Heart left ventricle (tissue), 16 donors: ENCODE measurements at regions not wholly inside any gene's neighbourhood (a gene's known extent, or its start where the extent isn't known, plus 50 kb on each side); places are given as distances from the start of the nearest gene placed in this dataset.

Experiments used
- ATAC-seq, 4 donors: fragments of 200-7000 bp; cut with Tn5 transposase; one replicate each; pipeline ENCODE4 v1.9.1; 2020 to 2022; ENCODE audit warnings: moderate library complexity in 4 of 4, mild to moderate bottlenecking in 3 of 4, moderate number of reproducible peaks in 1 of 4
- DNase-seq, 5 donors: peaks; one replicate each; pipeline ENCODE4 v3.0.0-alpha.2; 2020
- H3K27ac ChIP-seq, 12 donors: fragments of 200-600 bp; sonication (generic) in 4 of 12; one replicate each; pipeline versions ENCODE4 v1.5.0 to v1.8.0; 2016 to 2022; ENCODE audit warnings: mild to moderate bottlenecking in 2 of 12
- H3K27me3 ChIP-seq, 9 donors: fragments of 200-600 bp; sonication (generic) in 2 of 9; one replicate each; pipeline versions ENCODE4 v1.5.1 to v1.8.0; 2016 to 2022; ENCODE audit warnings: mild to moderate bottlenecking in 3 of 9
- H3K36me3 ChIP-seq, 9 donors: fragments of 200-600 bp; sonication (generic) in 2 of 9; one replicate each; pipeline versions ENCODE4 v1.5.0 to v1.8.0; 2018 to 2022; ENCODE audit warnings: mild to moderate bottlenecking in 2 of 9
- H3K4me1 ChIP-seq, 12 donors: fragments of 200-600 bp; sonication (generic) in 4 of 12; one replicate each; pipeline versions ENCODE4 v1.5.0 to v1.8.0; 2016 to 2022; ENCODE audit warnings: mild to moderate bottlenecking in 3 of 12
- H3K4me3 ChIP-seq, 12 donors: fragments of 200-600 bp; sonication (generic) in 4 of 12; one replicate each; pipeline versions ENCODE4 v1.5.0 to v1.8.0; 2017 to 2022; ENCODE audit warnings: mild to moderate bottlenecking in 9 of 12, moderate library complexity in 4 of 12
- H3K9me3 ChIP-seq, 12 donors: fragments of 200-600 bp; sonication (generic) in 4 of 12; one replicate each; pipeline versions ENCODE4 v1.5.0 to v1.8.0; 2016 to 2022; ENCODE audit warnings: mild to moderate bottlenecking in 1 of 12
- POLR2A ChIP-seq, 2 donors: fragments of 450-650 bp; IDR thresholded peaks; one replicate each; pipeline ENCODE4 v1.6.1; 2017; ENCODE audit warnings: antibody characterized with exemption in 2 of 2, mild to moderate bottlenecking in 2 of 2, moderate library complexity in 2 of 2
- WGBS, 4 donors: extraction: QIAGEN DNeasy Blood & Tissue Kit in 2 of 4; methylation state at CpG; one replicate each; pipeline versions ENCODE4 v1.1.5 to v1.1.7; 2013 to 2018; 5-methylcytosine and 5-hydroxymethylcytosine counted together
- intact Hi-C, 10 donors: fragments of 100-400 bp; cut with DNase I; formaldehyde crosslinking; loops; one replicate each; pipeline versions ENCODE4 v1.11.1 to v1.14.2; 2022
- TF ChIP-seq, protein P1 (sequence below), 12 donors: fragments of 200-600 bp; sonication (generic) in 4 of 12; IDR thresholded peaks; one replicate each; pipeline versions ENCODE4 v1.5.0 to v1.8.0; 2018 to 2022; ENCODE audit warnings: antibody characterized with exemption in 12 of 12, mild to moderate bottlenecking in 5 of 12
- donor health status: ischemic (EF 13 %, LVEDD 7.1; RV severe dilation, severe dysfunction).
- donor health status: healthy with polysubstance abuse.
- donor health status: DM: no; HTN: yes; CAD: no.
- donor health status: DM: no; HTN: no; CAD: no.
- donor health status: ischemic (EF 25% LVEDD 6.9; RV normal size, moderate dysfunction).
- donor health status: ischemic (EF 25% LVEDD 5.7; RV mildly dilated, moderate dysfunction).
- donor health status: healthy.
- donor health status: DM: yes; HTN: yes; CAD: no.
- donor health status: ischemic (EF 35%, LVEDD 5.7; RV mildly dilated, moderate dysfunction).
- donor health status: nonischemic (EF 11% LVEDD 7.7; RV severe dilation, severe dysfunction).
- donor health status: DM: yes; HTN: yes; CAD: no.
- donor health status: PGD.
- donor health status: ischemic (EF 29% LVEDD 5.4; RV normal size, mild dysfunction).
- donor health status: nonischemic (EF 23%, LVEDD 6.1; RV moderate dilation, normal function).

DNA sequence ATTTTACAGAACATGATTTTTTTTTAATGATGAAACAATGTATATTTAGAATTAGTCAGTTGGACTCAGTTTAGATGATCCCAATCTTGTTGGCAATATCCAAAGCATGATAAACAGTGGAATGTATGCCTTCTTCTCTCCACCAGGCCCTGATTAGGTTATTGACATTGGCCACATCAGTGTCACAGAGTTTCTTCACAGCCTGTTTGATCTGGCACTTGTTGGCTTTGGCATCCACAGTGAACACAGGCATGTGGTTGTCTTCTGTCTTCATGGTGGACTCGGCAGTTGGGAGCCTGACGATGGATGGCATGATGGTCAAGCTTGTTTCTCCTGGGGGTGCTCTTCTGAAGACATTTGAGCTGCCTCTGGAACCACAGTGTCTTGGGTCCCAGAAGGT is 317.5 kb downstream of the PMP22 start:
- 83 to 96% (median 91%) methylated on average over 1 to 2 of the region's 2 CpGs for WGBS, 4 donors
- H3K27me3 ChIP-seq, result no peaks in the 10 kb centered on the region
- no peak overlapping the region for H3K27ac ChIP-seq
- H3K36me3 ChIP-seq, result no peaks in the 10 kb centered on the region
- intact Hi-C loops, result no loop called here
- DNase-seq (no peak), ATAC-seq (no peak)
- no peak for TF ChIP-seq POLR2A (IDR thresholded peaks at IDR 0.05)
- TF ChIP-seq, protein P1, sequence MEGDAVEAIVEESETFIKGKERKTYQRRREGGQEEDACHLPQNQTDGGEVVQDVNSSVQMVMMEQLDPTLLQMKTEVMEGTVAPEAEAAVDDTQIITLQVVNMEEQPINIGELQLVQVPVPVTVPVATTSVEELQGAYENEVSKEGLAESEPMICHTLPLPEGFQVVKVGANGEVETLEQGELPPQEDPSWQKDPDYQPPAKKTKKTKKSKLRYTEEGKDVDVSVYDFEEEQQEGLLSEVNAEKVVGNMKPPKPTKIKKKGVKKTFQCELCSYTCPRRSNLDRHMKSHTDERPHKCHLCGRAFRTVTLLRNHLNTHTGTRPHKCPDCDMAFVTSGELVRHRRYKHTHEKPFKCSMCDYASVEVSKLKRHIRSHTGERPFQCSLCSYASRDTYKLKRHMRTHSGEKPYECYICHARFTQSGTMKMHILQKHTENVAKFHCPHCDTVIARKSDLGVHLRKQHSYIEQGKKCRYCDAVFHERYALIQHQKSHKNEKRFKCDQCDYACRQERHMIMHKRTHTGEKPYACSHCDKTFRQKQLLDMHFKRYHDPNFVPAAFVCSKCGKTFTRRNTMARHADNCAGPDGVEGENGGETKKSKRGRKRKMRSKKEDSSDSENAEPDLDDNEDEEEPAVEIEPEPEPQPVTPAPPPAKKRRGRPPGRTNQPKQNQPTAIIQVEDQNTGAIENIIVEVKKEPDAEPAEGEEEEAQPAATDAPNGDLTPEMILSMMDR (IDR thresholded peaks at IDR 0.05), result no peak
- H3K4me3 ChIP-seq, result no peak overlapping the region
- no peaks in the 10 kb centered on the region for H3K9me3 ChIP-seq
- no peaks in the 10 kb centered on the region for H3K4me1 ChIP-seq

DNA sequence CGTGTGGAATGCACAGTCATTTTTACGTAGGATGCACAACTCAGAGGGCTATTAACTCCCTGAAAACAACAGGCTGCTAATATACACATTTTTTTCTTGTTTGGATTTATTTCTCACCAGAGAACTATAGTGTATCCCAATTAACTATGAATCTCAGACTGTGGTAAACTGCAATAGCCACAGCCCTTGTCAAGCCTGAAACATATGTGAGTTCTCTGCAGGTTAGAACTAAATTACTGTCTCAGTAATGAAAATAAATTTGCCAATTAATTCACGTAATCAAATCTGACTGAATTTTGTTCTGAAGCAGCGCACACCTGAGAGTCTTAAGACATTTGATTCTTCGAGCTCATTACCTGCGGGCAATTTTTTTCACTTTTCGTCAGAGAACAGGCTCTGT is 318.6 kb downstream of the PMP22 start:
- H3K9me3 ChIP-seq, result no peaks in the 10 kb centered on the region
- DNase-seq, result no peak
- WGBS, 4 donors, result 81 to 88% (median 85%) methylated on average over 7 of the region's 7 CpGs
- TF ChIP-seq, protein P1 (IDR thresholded peaks at IDR 0.05), result no peak
- no peak for TF ChIP-seq POLR2A (IDR thresholded peaks at IDR 0.05)
- H3K4me1 ChIP-seq, result no peaks in the 10 kb centered on the region
- intact Hi-C loops, result no loop called here
- ATAC-seq, result no peak
- no peaks in the 10 kb centered on the region for H3K36me3 ChIP-seq
- no peaks in the 10 kb centered on the region for H3K27me3 ChIP-seq
- no peak overlapping the region for H3K4me3 ChIP-seq
- no peak overlapping the region for H3K27ac ChIP-seq

DNA sequence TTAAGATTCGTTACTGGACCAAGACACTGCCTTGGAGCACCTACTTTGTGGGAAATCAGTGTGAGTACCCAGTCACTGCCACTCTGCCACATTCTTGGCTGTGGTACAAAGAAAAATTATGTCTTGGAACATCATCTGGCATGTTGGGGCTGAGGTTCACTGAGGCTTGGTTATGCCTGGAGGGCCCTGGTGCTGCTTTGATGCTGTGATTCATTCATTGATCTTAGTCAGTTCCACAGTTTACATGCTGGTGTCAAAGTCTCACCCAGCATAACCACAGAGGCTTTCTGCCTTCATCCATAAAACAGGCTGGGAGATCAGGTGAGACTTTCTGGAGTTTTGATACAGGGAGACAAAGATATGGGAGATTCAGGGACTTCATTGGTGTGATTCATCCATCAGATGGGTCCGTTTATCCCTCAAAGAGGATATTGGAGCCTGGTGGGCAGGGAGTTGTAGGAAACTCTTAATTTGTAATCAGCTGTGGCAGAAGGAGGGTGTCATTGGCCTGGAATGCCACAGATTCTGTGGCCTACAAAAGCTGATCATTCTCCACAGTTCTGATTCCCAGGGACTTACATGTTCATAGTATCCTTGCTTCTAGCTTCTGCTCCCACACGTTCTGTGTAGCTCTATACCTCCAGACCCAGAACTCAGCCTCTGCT is 322.5 kb downstream of the PMP22 start:
- DNase-seq, result no peak
- H3K4me1 ChIP-seq, result no peaks in the 10 kb centered on the region
- intact Hi-C loops, result no loop called here
- H3K9me3 ChIP-seq, result no peaks in the 10 kb centered on the region
- no peak overlapping the region for H3K4me3 ChIP-seq
- ATAC-seq, result no peak
- TF ChIP-seq, protein P1 (IDR thresholded peaks at IDR 0.05), result no peak
- no peak for TF ChIP-seq POLR2A (IDR thresholded peaks at IDR 0.05)
- no peak overlapping the region for H3K27ac ChIP-seq
- no peaks in the 10 kb centered on the region for H3K27me3 ChIP-seq
- H3K36me3 ChIP-seq, result no peaks in the 10 kb centered on the region
- 64 to 71% (median 65%) methylated on average over 3 of the region's 3 CpGs for WGBS, 4 donors

DNA sequence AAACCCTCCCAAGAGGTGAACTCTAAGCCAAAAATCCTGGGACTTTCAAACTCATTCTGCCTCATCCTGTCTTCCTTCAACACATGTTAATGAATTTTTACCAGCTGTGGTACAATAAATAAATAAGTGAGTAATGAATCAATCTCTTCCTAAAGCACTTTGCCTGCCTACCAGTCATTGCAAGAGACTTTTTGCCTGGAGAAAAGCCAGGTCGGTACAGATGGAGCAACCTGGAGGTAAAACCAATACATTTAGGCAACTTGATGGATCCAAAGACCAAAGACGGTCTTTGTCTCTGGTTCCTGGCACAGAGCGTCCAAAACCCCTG is 324.2 kb downstream of the PMP22 start:
- H3K9me3 ChIP-seq, result no peaks in the 10 kb centered on the region
- DNase-seq, result no peak
- 92 to 96% (median 94%) methylated on average over 3 of the region's 3 CpGs for WGBS, 4 donors
- H3K4me1 ChIP-seq, result no peaks in the 10 kb centered on the region
- intact Hi-C loops, result no loop called here
- ATAC-seq, result no peak
- no peaks in the 10 kb centered on the region for H3K36me3 ChIP-seq
- no peak overlapping the region for H3K27ac ChIP-seq
- no peaks in the 10 kb centered on the region for H3K27me3 ChIP-seq
- TF ChIP-seq POLR2A (IDR thresholded peaks at IDR 0.05), result no peak
- TF ChIP-seq, protein P1 (IDR thresholded peaks at IDR 0.05), result no peak
- H3K4me3 ChIP-seq, result no peak overlapping the region
